PFSK-1 (cell line): ENCODE measurements at regions not wholly inside any gene's neighbourhood (a gene's known extent, or its start where the extent isn't known, plus 50 kb on each side); places are given as distances from the start of the nearest gene placed in this dataset.

ENCODE experiments used
- FOXP2 ChIP-seq: optimal IDR thresholded peaks from 2 replicates; pipeline ENCODE3; 2011; ENCODE audit warnings: borderline replicate concordance, control low read depth, inconsistent platforms; ENCODE audit not compliant: insufficient read depth; ENCODE audit errors: extremely low read length, extremely low read depth
- POLR2AphosphoS5 ChIP-seq: IDR thresholded peaks from 2 replicates; pipeline ENCODE4 v1.6.1; 2012; ENCODE audit warnings: low read depth, mild to moderate bottlenecking, control low read depth, low read length, moderate library complexity
- REST ChIP-seq, 2 experiments: IDR thresholded peaks; 2 replicates each; pipeline versions ENCODE4 v1.6.1 to v1.8.0; 2011 to 2012; ENCODE audit warnings: low read depth in 2 of 2, low read length in 2 of 2, control low read depth in 1 of 2, inconsistent platforms in 1 of 2, mild to moderate bottlenecking in 1 of 2, moderate library complexity in 1 of 2; ENCODE audit not compliant: insufficient read depth in 1 of 2
- SIN3A ChIP-seq: IDR thresholded peaks from 2 replicates; pipeline ENCODE4 v1.6.1; 2012; ENCODE audit warnings: mild to moderate bottlenecking, low read length, moderate library complexity, borderline replicate concordance; ENCODE audit not compliant: insufficient read depth
- TAF1 ChIP-seq: IDR thresholded peaks from 2 replicates; pipeline ENCODE4 v1.6.1; 2012; ENCODE audit warnings: low read length, control low read depth, borderline replicate concordance; ENCODE audit not compliant: insufficient read depth

DNA sequence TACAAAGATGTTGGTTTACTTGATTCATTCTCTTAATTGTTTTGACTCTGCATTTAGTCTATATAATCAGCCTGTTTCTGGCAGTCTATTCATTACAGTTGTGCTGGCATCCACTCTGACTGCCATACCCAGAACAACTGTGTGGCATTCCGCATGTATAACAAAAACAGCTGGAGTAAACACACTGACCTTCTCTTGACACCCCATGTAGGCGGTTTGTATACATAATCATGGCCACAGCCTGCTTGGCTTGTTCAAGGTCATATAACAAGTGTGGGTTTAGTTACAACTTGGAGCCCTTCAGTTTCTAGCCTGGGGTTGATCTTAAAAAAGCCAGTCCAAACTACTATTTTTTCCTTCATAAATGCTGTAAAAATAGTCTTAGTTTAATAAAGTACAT, 70.9 kb downstream of the MBL2 start:
- no peak for TF ChIP-seq REST (IDR thresholded peaks at IDR 0.05; ENCODE audit: insufficient read depth in 1 of 2, low read depth in 2 of 2, low read length in 2 of 2)
- TF ChIP-seq FOXP2: peak; percentile 87

DNA sequence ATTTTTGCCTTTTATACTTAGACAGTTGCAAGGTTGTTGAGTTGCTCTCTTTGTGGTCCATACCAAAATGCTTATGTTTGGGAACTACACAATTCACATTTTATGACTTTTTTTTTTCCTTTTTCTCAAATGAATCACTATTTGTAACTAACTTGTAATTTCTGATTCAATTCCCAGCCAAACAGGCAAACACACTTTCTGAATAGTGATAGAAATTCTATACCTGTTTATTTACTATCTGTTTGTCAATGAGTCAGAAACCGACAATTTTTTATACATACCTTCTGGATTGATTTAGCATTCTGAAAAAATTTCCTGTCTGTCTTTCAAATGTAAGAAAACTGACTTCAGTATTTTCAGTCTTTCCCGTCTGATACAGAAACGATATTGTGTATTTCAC, 69.1 kb downstream of the MBL2 start:
- TF ChIP-seq REST (IDR thresholded peaks at IDR 0.05; ENCODE audit: insufficient read depth in 1 of 2, low read depth in 2 of 2, low read length in 2 of 2) (no peak), FOXP2 (no peak), TAF1 (no peak), POLR2AphosphoS5 (no peak), SIN3A (no peak)

DNA sequence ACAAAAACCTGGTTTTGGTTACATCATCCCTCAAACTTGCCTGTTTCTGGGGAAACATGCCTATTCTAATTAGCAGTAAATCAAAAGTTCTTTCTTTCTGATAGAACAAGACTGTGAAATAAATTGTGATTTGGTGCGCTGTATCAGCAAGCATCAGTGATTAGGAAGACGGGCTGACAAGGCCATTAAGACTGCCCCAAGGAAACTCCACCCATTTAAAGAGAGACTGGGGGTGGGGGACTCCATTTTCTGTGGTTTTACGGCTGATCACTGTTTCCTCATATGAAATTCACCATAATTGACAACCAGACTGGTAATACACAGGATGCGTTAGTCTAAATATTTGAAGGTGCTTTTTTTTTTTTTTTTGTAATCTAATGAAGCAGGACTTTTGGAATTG, 68.7 kb downstream of the MBL2 start:
- TF ChIP-seq TAF1: no peak
- no peak for TF ChIP-seq POLR2AphosphoS5
- TF ChIP-seq SIN3A: no peak
- no peak for TF ChIP-seq REST (IDR thresholded peaks at IDR 0.05; ENCODE audit: insufficient read depth in 1 of 2, low read depth in 2 of 2, low read length in 2 of 2)
- TF ChIP-seq FOXP2: no peak

DNA sequence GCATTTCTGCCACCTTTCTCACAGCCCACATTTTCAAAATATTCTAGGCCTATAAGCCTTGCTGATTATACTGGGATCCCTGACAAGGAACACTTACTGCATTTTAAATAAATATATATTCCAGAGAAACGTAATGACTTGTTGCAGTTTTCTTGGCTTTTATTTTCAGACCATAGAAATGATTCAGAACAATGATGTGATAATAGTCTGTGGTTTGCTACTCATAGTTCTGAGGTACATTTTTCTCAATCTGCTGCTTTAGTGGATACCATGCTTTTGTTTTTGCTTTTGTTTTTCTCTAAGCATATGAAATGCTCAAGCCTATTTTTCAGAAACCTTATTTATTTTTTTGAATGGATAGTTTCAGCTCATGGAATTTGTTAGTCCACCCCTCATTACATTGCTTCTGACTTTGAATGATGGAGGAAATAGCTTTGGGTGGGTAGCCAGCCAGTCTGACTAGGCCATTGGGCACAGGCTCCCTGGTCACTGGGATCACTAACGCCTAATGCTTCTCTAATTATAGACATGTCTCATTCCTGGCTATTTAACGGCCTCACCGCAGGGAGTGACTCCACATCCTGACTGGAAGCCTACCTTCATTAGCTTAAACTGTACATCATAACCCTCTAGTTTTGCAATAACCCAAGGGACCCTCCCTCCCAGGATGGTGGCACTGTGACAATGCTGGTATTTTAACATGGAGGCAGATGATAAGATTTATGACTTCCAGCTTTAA, 66.1 kb downstream of the MBL2 start:
- TF ChIP-seq SIN3A (no peak), REST (IDR thresholded peaks at IDR 0.05; ENCODE audit: insufficient read depth in 1 of 2, low read depth in 2 of 2, low read length in 2 of 2) (no peak), POLR2AphosphoS5 (no peak), TAF1 (no peak), FOXP2 (no peak)
